ENCODE measurements at regions not wholly inside any gene's neighbourhood (a gene's known extent, or its start where the extent isn't known, plus 50 kb on each side); places are given as distances from the start of the nearest gene placed in this dataset.

- TF ChIP-seq CTCF (conservative IDR thresholded peaks at IDR 0.05) (no peak), EZH2 (IDR thresholded peaks at IDR 0.05; ENCODE audit: low read depth) (no peak)
Measured at GRCh38 chr1:230568676-230569075, 73.6 kb upstream of the COG2 start.
